Cardiac fibroblast (primary cell): ENCODE measurements at regions not wholly inside any gene's neighbourhood (a gene's known extent, or its start where the extent isn't known, plus 50 kb on each side); places are given as distances from the start of the nearest gene placed in this dataset.
"Not testable (repeated sequence)": the region's sequence is repeated elsewhere in the genome, so short reads cannot be mapped to it uniquely, and the experiment has no call there.

Experiments used
- DNase-seq, 2 donors: peaks; one replicate each; pipeline versions ENCODE4 v3.0.0 to v3.0.0-alpha.2; 2010; ENCODE audit warnings: low read depth in 2 of 2
- H3K4me3 ChIP-seq, 2 donors: replicated peaks in 1 of 2; 1 replicate in 1 of 2; 2 replicates in 1 of 2; pipeline ENCODE4 v1.5.1; 2011; ENCODE audit warnings: low read depth in 2 of 2, low read length in 2 of 2, mild to moderate bottlenecking in 2 of 2, moderate library complexity in 1 of 2
- TF ChIP-seq, protein P1 (sequence below): IDR thresholded peaks from one replicate; pipeline ENCODE4 v1.5.1; 2011; ENCODE audit warnings: low read depth, mild to moderate bottlenecking, low read length, inconsistent platforms

- not testable (repeated sequence) for H3K4me3 ChIP-seq, DNase-seq
These were observed 75.3 kb upstream of the OR4F16 start for GRCh38 chr1:761791-762190.

- not testable (repeated sequence) for DNase-seq, H3K4me3 ChIP-seq
These were observed 85.0 kb upstream of the OR4F16 start for GRCh38 chr1:771449-771848.

- DNase-seq, result not testable (repeated sequence)
- peak overlapping the region; percentile 71 to 79 for H3K4me3 ChIP-seq
These were observed 91.2 kb upstream of the OR4F16 start for GRCh38 chr1:777480-778180.

- DNase-seq, result peak; percentile 99 to 100
- peak overlapping the region; percentile 71 to 79 for H3K4me3 ChIP-seq
These were observed 92.2 kb upstream of the OR4F16 start for GRCh38 chr1:778451-779278.

- H3K4me3 ChIP-seq, result peak overlapping the region in 1 of 2 donors; percentile 35
- peak; percentile 22 to 32 for DNase-seq
These were observed 93.2 kb upstream of the OR4F16 start for GRCh38 chr1:779621-780020.

DNA sequence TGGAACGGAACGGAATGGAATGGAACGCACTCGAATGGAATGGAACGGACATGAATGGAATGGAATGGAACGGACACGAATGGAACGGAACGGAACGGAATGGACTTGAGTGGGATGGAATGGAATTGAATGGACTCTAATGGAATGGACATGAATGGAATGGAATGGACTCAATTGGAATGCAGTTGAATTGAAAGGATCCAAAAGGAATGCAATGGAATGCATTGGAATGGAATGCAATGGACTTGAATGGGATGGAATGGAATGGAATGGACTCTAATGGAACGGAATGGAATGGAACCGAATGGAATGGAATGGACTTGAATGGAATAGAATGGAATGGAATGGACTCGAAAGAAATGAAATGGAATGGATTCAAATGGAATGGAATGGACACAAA is 102.4 kb upstream of the OR4F16 start:
- no peak overlapping the region for H3K4me3 ChIP-seq
- DNase-seq, result no peak
- TF ChIP-seq, protein P1, sequence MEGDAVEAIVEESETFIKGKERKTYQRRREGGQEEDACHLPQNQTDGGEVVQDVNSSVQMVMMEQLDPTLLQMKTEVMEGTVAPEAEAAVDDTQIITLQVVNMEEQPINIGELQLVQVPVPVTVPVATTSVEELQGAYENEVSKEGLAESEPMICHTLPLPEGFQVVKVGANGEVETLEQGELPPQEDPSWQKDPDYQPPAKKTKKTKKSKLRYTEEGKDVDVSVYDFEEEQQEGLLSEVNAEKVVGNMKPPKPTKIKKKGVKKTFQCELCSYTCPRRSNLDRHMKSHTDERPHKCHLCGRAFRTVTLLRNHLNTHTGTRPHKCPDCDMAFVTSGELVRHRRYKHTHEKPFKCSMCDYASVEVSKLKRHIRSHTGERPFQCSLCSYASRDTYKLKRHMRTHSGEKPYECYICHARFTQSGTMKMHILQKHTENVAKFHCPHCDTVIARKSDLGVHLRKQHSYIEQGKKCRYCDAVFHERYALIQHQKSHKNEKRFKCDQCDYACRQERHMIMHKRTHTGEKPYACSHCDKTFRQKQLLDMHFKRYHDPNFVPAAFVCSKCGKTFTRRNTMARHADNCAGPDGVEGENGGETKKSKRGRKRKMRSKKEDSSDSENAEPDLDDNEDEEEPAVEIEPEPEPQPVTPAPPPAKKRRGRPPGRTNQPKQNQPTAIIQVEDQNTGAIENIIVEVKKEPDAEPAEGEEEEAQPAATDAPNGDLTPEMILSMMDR, result no peak

DNA sequence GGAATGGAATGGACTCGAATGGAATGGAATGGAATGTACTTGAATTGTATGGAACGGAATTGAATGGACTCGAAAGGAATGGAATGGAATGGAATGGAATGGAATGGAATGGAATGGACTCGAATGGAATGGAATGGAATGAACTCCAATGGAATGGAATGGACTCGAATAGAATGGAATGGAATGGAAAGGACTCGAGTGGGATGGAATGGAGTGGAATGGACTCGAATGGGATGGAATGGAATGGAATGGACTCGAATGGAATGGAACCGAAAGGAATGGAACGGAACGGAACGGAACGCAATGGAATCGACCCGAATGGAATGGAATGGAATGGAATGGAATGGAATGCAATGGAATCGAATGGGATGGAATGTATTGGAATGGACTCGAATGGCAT is 103.2 kb upstream of the OR4F16 start:
- not testable (repeated sequence) for H3K4me3 ChIP-seq, DNase-seq

GRCh38 chr1:790388-790930 is 104.0 kb upstream of the OR4F16 start:
- not testable (repeated sequence) for DNase-seq, H3K4me3 ChIP-seq

- DNase-seq, H3K4me3 ChIP-seq: not testable (repeated sequence)
These were observed 107.9 kb upstream of the OR4F16 start for GRCh38 chr1:794310-794709.

- H3K4me3 ChIP-seq, result not testable (repeated sequence)
- peak; percentile 34 to 43 for DNase-seq
These were observed 108.6 kb upstream of the OR4F16 start for GRCh38 chr1:794918-795584.

DNA sequence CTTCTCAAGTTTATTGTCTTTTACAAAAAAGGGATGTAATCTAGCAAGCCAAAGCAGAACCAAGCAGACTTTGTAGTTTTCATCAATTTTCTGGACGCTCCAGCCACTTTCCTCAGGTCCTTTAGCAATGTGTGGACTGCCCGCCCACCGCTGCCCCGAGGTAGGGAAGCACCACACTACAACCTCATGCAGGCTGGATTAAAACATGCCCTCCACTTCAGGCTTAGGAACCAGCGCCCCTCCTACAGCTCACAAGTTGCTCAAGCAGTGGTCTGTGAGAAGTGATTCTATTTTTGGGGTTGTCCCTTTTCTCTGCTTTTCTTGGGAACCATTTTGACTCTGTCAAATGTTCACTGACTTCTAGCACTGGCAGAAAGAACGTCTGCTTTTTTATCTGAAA is 111.2 kb upstream of the OR4F16 start:
- not testable (repeated sequence) for DNase-seq, H3K4me3 ChIP-seq

DNA sequence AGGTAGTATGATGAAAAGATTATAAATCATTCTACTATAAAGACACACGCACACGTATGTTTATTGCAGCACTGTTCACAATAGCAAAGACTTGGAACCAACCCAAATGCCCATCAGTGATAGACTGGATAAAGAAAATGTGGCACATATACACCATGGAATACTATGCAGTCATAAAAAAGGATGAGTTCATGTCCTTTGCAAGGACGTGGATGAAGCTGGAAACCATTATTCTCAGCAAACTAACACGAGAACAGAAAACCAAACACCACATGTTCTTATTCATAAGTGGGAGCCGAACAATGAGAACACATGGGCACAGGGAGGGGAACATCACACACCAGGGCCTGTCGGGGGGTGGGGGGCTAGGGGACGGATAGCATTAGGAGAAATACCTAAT is 113.9 kb upstream of the OR4F16 start:
- DNase-seq, H3K4me3 ChIP-seq: not testable (repeated sequence)

GRCh38 chr1:804378-805115 is 118.1 kb upstream of the OR4F16 start:
- not testable (repeated sequence) for DNase-seq, H3K4me3 ChIP-seq

DNA sequence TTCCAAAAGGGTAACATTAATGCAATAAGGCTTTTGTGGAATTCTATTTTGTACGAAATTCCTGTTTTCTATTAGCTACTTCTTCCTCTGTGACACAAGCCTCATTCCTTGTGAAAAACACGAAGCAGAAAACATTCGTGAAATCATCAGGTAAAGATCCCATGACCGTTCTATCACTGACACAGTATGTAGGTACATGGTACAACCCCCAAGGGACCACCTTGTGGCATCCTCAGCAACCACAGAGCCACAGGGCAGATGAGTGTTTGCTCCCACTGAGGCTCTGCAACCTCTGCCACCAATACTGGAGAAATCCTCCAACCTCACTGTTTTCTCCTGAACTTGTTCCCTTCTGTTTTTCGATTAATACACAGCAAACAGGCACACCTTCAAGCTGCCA is 118.4 kb upstream of the SAMD11 start:
- DNase-seq, H3K4me3 ChIP-seq: not testable (repeated sequence)

DNA sequence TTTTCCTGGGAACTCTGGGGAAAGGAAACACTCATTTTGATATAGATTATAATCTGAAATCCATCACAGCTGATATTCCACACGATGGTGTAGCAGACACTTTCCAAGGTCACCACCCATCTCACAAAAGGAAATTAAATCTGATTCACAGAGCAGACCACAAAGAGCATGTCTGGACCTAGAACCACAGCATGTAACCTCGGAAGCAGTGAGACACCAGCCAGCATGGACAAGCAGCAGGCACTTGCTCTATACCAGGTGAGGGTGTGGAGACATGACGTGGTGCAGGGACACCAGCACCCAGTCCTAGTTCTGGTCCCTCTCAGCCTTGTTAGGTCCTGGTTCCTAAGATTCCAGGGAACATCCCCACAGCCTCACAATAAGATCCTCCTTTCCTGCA is 116.7 kb upstream of the SAMD11 start:
- not testable (repeated sequence) for H3K4me3 ChIP-seq, DNase-seq

DNA sequence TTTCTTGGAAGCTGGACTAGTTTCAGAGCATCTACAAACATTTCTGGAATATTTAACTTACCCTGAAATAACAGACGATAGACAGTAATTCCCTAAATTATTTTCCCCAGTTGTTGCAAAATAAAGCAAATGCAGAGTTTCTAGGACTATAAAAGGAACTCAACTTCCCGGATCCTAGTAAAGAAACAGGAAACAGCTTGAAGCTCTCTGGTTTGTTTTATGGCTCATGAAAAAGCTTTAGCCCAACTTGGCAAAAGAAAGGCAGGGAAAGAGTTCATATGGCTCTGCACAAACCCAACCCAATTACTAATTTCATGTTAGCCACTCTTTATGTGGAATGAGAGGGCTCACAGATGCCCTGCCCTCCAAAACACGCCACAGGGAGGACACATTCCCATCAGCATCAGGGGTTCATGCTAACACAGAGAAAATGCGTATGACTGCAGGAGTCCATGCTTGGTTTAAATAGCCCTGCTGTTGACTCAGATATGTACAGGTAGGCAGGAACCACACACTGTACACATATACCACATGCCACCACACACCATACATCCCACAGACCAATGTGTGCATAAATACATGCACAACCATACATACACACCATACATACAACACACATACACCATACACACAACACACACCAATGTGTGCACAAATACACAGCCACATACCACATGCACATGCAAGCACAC is 115.9 kb upstream of the SAMD11 start:
- not testable (repeated sequence) for H3K4me3 ChIP-seq, DNase-seq
